ENCODE measurements at regions not wholly inside any gene's neighbourhood (a gene's known extent, or its start where the extent isn't known, plus 50 kb on each side); places are given as distances from the start of the nearest gene placed in this dataset.

GRCh38 chr2:220053919-220054318 is 426.5 kb downstream of the SLC4A3 start:
- intact Hi-C loops (cut with DNase I; ENCODE audit: low total_unique reads) = no loop called here
- H3K27me3 ChIP-seq = no peaks in the 10 kb centered on the region
- TF ChIP-seq, protein P1, sequence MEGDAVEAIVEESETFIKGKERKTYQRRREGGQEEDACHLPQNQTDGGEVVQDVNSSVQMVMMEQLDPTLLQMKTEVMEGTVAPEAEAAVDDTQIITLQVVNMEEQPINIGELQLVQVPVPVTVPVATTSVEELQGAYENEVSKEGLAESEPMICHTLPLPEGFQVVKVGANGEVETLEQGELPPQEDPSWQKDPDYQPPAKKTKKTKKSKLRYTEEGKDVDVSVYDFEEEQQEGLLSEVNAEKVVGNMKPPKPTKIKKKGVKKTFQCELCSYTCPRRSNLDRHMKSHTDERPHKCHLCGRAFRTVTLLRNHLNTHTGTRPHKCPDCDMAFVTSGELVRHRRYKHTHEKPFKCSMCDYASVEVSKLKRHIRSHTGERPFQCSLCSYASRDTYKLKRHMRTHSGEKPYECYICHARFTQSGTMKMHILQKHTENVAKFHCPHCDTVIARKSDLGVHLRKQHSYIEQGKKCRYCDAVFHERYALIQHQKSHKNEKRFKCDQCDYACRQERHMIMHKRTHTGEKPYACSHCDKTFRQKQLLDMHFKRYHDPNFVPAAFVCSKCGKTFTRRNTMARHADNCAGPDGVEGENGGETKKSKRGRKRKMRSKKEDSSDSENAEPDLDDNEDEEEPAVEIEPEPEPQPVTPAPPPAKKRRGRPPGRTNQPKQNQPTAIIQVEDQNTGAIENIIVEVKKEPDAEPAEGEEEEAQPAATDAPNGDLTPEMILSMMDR (IDR thresholded peaks at IDR 0.05) = no peak
- TF ChIP-seq POLR2A (IDR thresholded peaks at IDR 0.05) = no peak
- no peaks in the 10 kb centered on the region for H3K9me3 ChIP-seq
- no peak for DNase-seq
- H3K4me1 ChIP-seq = no peaks in the 10 kb centered on the region
- H3K36me3 ChIP-seq = no peaks in the 10 kb centered on the region
- no peak overlapping the region for H3K4me3 ChIP-seq
- no peak overlapping the region for H3K27ac ChIP-seq

GRCh38 chr2:220057391-220057790 is 430.0 kb downstream of the SLC4A3 start:
- Histone ChIP-seq H3K27ac (no peak overlapping the region), H3K9me3 (no peaks in the 10 kb centered on the region), H3K4me3 (no peak overlapping the region), H3K36me3 (no peaks in the 10 kb centered on the region), H3K4me1 (no peaks in the 10 kb centered on the region), H3K27me3 (no peaks in the 10 kb centered on the region)
- no peak for DNase-seq
- intact Hi-C loops (cut with DNase I; ENCODE audit: low total_unique reads) = no loop called here
- TF ChIP-seq POLR2A (IDR thresholded peaks at IDR 0.05) = no peak
- TF ChIP-seq, protein P1 (IDR thresholded peaks at IDR 0.05) = no peak

- Histone ChIP-seq H3K4me3 (no peak overlapping the region), H3K27me3 (no peaks in the 10 kb centered on the region), H3K27ac (no peak overlapping the region), H3K9me3 (no peaks in the 10 kb centered on the region), H3K4me1 (no peaks in the 10 kb centered on the region), H3K36me3 (no peaks in the 10 kb centered on the region)
- TF ChIP-seq POLR2A (IDR thresholded peaks at IDR 0.05) = no peak
- TF ChIP-seq, protein P1 (IDR thresholded peaks at IDR 0.05) = no peak
- intact Hi-C loops (cut with DNase I; ENCODE audit: low total_unique reads) = no loop called here
- DNase-seq = no peak
Observed at GRCh38 chr2:220057916-220058315, 430.5 kb downstream of the SLC4A3 start.

DNA sequence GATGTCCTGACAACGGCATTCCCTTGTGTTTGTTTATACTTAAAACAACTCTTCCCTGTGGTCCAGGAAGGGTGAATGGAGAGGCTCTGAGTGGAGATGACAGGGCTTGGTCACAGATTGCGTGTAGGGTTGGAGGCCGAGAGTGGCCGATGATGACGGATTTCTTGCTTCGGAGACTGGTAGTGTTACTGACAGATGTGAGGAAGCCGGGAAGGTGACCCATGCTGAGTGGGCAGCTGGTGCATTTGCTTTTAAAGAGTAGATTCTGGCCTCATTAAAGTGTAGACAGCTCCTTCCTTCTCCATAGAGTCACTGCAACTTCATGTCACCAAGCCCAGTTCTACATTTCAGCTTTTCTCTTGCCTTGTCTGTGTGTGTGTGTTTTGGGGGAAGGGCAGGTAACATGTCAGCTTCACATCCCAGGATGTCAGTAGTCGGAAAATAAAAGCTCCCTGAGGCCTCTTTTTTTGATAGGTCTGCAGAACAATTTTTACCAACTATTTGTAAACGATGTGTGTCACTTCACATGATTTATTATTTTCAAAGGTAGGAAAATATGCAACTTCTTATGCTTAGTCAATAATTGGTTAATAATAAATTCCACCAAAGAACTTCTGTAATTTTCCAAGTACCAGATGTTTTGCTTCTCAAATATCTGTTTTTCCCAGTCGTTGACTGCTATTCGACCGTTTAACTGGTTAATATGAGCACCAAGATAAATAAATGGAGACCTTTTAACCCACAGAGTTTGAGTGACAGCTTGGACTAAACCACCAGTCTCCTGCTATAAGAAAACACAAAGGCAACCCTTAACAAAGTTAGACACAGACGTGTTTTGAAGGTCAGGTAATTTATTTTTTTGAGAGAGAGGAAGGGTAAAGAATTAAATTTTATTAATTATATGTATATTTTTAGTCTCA is 436.9 kb downstream of the SLC4A3 start:
- H3K4me3 ChIP-seq = no peak overlapping the region
- intact Hi-C loops (cut with DNase I; ENCODE audit: low total_unique reads) = no loop called here
- no peaks in the 10 kb centered on the region for H3K36me3 ChIP-seq
- H3K27ac ChIP-seq = no peak overlapping the region
- no peak for DNase-seq
- no peaks in the 10 kb centered on the region for H3K9me3 ChIP-seq
- no peaks in the 10 kb centered on the region for H3K4me1 ChIP-seq
- TF ChIP-seq, protein P1 (IDR thresholded peaks at IDR 0.05) = no peak
- no peak for TF ChIP-seq POLR2A (IDR thresholded peaks at IDR 0.05)
- H3K27me3 ChIP-seq = no peaks in the 10 kb centered on the region

- no peaks in the 10 kb centered on the region for H3K9me3 ChIP-seq
- H3K4me3 ChIP-seq = no peak overlapping the region
- intact Hi-C loops (cut with DNase I; ENCODE audit: low total_unique reads) = no loop called here
- H3K27ac ChIP-seq = no peak overlapping the region
- DNase-seq = no peak
- no peaks in the 10 kb centered on the region for H3K4me1 ChIP-seq
- no peak for TF ChIP-seq POLR2A (IDR thresholded peaks at IDR 0.05)
- H3K36me3 ChIP-seq = no peaks in the 10 kb centered on the region
- no peaks in the 10 kb centered on the region for H3K27me3 ChIP-seq
Observed at GRCh38 chr2:220065581-220065980, 438.2 kb downstream of the SLC4A3 start.
